IPS DF 4.7 (cell line): ENCODE measurements at regions not wholly inside any gene's neighbourhood (a gene's known extent, or its start where the extent isn't known, plus 50 kb on each side); places are given as distances from the start of the nearest gene placed in this dataset.

Experiments
- DNase-seq: peaks from one replicate; pipeline ENCODE4 v3.0.0-alpha.2; 2013; ENCODE audit warnings: low spot score; ENCODE audit errors: extremely low read depth

- no peak for DNase-seq
These were observed 247.9 kb upstream of the NT5C1B start for GRCh38 chr2:18837240-18837639.

GRCh38 chr2:18836436-18836835 is 247.1 kb upstream of the NT5C1B start:
- DNase-seq: no peak

GRCh38 chr2:18835787-18836186 is 246.4 kb upstream of the NT5C1B start:
- no peak for DNase-seq

- DNase-seq: no peak
These were observed 245.0 kb upstream of the NT5C1B start for GRCh38 chr2:18834341-18834740.

- no peak for DNase-seq
These were observed 244.6 kb upstream of the NT5C1B start for GRCh38 chr2:18833941-18834340.

- no peak for DNase-seq
These were observed 242.6 kb upstream of the NT5C1B start for GRCh38 chr2:18831916-18832510.

- no peak for DNase-seq
These were observed 241.6 kb upstream of the NT5C1B start for GRCh38 chr2:18830962-18831361.

- DNase-seq: no peak
These were observed 240.6 kb upstream of the NT5C1B start for GRCh38 chr2:18829976-18830375.

- DNase-seq: no peak
These were observed 240.0 kb upstream of the NT5C1B start for GRCh38 chr2:18829251-18829902.

- DNase-seq: no peak
These were observed 238.9 kb upstream of the NT5C1B start for GRCh38 chr2:18828296-18828695.

GRCh38 chr2:18825838-18826237 is 236.5 kb upstream of the NT5C1B start:
- no peak for DNase-seq

GRCh38 chr2:18824915-18825314 is 235.5 kb upstream of the NT5C1B start:
- DNase-seq: no peak

- DNase-seq: no peak
These were observed 235.0 kb upstream of the NT5C1B start for GRCh38 chr2:18824325-18824790.

GRCh38 chr2:18821431-18821830 is 232.1 kb upstream of the NT5C1B start:
- no peak for DNase-seq

- DNase-seq: no peak
These were observed 231.6 kb upstream of the NT5C1B start for GRCh38 chr2:18820966-18821365.

GRCh38 chr2:18819566-18819965 is 230.2 kb upstream of the NT5C1B start:
- no peak for DNase-seq

GRCh38 chr2:18814387-18814786 is 225.0 kb upstream of the NT5C1B start:
- no peak for DNase-seq

GRCh38 chr2:18804536-18804935 is 215.2 kb upstream of the NT5C1B start:
- DNase-seq: no peak

- no peak for DNase-seq
These were observed 214.0 kb upstream of the NT5C1B start for GRCh38 chr2:18803141-18803939.

GRCh38 chr2:18800240-18800971 is 211.0 kb upstream of the NT5C1B start:
- no peak for DNase-seq

- DNase-seq: no peak
These were observed 210.0 kb upstream of the NT5C1B start for GRCh38 chr2:18799397-18799796.
